NCI-H146 (cell line): ENCODE measurements at regions not wholly inside any gene's neighbourhood (a gene's known extent, or its start where the extent isn't known, plus 50 kb on each side); places are given as distances from the start of the nearest gene placed in this dataset.

Experiments
- DNase-seq: peaks from one replicate; lab custom pipeline; 2025; lab: John Stamatoyannopoulos, UW

DNA sequence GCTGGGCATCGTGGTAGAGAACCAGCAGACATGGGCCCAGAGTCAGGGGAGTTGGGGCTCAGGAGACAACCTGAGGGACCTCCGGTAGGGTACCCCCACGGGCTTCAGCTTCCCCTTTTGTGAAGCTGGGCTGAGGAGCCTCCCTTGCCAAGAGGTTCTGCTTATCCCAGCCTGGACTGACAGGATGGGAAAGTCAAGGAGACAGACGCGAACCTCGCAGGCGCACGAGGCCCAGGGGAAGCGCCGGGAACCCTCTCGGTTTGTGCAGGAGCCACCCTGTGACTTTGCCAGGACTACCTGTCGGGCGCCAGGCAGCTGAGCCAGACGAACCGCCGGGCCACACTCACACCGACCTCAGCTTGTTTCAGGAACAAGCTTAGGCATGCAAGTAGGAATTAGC, 566.1 kb downstream of the BRD1 start:
- no peak for DNase-seq

DNA sequence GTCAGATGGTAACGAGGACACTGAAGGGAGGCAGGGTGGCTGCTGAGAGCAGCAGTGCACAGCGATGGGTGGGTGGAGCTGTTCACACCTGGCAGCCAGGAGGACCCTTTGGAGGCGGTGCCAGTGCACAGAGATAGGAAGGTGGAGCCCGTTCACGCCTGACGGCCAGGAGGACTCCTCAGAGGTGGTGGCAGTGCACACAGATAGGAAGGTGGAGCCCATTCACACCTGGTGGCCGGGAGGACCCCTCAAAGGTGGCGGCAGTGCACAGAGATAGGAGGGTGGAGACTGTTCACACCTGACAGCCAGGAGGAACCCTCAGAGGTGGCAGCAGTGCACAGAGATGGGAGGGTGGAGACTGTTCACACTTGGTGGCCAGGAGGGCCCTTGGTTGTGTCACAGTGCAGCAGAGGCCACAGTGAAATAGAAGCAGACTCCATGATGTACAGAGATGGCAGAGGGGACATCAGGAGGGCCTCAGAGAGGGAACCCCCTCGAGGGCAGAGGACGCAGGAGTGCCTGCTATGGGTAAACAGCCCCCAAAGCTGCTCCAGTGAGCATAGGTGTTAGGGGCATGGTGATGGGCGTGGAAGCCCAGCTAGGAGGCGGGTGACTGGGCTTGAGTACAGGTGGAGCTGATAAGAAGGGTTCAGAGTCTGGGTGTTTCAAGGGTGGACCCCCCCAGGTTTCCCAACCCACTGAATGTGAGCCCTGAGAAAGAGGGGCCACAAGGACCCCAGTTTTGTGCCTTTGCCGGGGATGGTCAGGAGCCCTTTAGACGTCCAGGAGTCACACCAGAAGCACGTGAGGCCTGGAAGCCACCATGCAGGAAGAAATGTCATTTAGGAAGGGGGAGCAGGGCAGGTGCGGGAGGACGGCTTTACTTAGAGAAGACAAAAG, 566.7 kb downstream of the BRD1 start:
- DNase-seq, result no peak

DNA sequence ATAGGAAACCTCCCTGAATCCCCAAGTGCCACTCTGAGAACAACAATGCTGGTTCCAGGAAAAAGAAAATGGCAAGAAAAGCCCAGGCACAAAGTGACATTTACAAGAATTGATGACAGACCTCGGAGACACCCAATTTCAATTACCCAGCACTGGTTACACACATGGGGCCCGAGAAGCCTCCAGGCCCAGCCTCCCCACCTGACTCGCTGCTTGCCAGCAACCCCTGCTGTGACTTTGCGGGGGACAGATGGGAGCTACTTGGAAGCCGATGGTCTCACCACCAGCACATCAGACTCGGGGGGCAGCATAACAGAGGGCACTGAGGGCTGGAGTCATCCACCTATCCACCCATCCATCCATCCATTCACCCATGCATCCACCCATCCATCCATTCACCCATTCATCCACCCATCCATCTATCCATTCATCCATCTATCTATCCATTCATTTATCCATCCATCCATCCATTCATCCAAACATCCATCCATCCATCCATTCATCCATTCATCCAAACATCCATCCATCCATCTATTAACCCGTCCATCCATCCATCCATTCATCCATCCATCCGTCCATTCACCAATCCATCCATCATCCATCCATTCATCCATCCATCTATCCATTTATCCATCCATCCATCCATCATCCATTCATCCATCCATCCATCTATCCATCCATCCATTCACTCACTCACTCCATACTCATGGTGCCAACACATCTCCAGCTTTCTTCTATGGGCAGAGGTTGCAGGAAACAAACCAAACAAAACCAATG, 567.6 kb downstream of the BRD1 start:
- no peak for DNase-seq

DNA sequence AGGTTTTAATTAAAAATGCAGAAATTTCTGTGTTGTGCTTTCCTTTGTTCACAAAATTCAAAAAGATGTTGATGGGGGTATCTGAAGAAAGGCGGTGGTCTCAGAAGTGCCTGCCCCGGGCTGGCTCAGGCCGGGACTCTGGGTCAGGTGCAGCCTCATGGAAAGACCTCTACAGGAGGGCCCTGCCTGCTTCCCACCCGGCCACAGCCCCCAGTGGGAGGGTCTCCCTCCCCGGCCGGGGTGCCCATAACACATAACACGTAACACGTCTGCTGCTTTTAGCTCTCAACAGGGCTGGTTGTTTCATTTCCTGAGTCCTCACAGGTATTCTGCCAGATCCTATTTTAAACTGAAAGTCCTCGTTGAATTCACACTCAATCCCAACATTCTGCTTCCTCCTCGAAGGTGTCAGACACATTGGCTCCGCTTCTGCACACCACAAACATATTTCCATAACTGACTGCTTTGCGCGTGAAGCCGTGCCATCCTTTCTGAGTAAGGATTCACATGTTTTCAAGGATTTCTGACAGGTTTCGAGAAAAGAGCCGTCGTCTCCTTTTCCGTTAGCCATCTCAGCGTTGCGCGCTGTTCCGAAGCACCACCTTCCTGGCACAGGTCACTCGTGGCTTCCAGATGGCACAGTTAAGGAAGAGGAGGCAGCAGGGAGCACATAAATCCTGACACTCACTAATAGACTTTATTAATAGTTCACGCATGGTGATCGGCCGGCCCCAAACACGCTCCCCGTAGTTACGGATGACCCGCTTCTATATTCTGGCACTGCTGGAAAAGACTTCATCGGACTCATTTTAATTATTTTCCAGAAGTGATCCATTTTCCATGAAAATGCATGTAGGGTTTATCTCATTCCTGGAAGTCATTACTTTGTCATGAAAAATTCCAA, 569.3 kb downstream of the BRD1 start:
- DNase-seq, result no peak

DNA sequence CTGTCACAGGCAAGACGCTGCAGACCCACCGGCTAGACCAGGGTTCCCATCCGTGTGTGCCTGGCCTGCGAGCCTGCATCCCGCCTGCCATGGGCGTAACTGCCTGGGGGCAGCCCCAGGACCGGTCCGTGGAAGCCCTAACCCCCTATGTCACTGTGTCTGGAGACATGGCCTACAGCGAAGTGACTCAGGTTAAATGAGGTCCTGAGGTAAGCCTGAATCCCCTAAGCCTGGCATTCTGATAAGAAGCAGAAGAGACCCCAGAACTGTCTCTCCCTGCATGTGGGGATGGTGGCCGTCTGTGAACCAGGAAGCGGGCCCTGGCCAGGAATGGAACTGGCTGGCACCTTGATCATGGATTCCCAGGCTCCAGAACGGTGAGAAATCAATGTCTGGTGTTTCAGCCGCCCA, 570.1 kb downstream of the BRD1 start:
- no peak for DNase-seq

DNA sequence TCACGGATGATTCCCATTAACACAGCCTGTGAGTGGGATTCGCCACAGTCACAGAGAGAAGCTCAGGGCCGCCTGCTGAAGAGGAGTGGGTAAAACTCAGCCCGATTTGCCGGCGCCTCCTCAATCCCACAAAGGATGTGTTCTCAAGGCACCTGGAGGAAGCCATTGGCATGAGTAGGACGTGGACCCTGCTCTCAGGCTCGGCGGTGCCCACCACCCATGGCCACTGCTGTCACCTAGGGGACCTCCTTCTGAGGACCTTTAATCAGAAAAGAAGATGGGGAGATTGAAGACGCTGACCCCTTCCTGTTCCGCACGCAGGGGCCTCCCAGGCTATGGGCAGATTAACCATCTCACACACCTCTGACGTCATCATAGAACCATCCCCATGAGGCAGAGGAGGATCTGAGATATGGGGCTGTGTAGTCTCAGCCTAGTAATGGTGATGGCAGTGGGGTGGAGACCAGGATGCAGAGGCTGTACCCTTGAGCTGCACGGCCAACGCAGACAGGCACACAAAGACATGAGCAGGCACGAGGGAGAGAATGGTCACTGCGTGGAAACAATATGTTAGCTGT, 571.8 kb downstream of the BRD1 start:
- no peak for DNase-seq

DNA sequence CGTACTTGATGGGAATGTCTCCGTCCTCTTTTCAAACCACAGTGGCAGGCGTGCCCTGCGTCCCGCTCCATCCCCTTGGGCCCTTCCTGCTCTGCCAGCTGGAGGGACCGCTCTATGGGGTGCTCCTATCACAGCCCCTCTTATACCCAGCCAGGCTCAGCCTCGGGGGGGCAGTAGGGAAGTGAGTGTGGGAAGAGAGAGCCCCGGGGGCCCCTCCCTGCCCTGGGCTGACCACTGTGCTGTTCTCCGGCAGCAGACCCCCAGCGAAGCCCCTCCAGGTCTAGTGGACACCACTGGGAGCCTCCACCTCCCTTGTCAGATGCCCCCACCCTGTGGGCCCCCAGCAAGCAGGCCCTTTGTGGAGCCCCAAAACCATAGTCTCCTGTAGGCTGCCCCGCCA, 572.5 kb downstream of the BRD1 start:
- no peak for DNase-seq

DNA sequence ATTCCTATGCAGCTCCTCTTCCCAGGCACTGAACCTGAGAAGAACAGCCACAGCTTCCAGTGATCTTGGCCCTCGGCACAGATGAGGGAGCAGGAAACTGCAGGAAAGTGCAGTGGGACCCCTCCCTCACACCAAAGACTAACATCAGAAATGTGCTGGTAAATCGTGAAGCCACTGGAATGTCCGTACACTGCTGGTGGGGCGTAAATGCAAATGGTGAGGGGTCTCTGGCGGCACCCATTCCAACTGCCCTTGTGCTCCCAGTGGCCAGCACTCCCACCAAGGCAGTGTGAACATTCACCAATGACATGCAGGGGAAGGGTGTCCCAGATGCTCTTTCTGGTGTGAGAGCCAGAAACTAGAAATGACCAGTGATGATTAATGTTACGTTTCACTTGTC, 574.0 kb downstream of the BRD1 start:
- DNase-seq, result no peak

DNA sequence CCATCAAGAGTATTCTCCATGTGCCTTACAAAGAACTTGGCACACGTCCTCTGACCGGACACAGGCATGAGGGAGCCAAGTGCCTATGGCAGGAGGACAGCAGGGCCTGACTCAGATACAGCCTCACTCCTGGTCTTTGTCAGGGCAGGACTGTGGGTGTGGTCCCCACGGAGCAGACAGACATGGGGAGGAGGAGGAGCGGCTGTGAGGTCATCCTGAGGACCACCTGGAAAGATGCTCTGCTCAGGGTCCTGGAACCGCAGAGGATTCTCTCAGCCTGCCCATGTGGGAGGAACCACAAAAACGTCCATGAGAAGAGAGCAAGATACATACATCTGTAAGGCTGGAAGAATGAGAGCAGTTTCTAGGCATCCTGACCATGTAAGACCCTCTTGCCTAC, 576.3 kb downstream of the BRD1 start:
- no peak for DNase-seq

DNA sequence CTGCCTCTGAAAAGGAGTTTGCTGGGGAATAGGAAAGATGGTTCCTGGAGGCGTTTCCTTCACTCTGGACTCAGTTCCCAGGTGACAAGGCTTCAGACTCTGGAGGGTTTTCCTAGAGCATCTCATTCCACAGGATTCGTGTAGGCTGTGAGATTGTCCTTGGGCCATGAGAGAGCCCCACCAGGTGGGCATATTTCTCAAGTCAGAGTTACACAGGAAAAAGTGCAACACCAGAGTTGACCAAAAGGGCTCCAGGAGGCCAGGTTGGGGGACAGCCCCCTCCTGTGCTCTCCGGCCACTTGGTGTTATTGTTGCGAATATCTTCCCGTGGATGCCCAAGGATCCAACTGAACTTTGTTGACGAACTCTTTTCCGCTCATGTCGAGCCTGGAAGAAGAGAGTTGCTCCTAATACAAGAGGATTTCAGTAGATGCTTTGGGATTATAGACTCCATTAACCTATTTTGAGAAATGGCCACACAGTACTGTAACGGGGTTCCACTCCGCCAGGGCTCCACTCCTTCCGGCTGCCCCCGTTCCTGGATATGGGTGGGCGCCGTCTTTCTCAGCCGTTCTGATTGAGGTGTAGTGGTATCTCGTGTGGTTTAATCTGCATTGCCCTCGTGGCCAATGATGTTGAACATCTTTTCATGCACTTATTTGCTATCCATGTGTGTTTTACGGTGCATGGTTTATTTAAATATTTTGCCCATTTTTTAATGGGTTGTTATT, 580.3 kb downstream of the BRD1 start:
- no peak for DNase-seq

DNA sequence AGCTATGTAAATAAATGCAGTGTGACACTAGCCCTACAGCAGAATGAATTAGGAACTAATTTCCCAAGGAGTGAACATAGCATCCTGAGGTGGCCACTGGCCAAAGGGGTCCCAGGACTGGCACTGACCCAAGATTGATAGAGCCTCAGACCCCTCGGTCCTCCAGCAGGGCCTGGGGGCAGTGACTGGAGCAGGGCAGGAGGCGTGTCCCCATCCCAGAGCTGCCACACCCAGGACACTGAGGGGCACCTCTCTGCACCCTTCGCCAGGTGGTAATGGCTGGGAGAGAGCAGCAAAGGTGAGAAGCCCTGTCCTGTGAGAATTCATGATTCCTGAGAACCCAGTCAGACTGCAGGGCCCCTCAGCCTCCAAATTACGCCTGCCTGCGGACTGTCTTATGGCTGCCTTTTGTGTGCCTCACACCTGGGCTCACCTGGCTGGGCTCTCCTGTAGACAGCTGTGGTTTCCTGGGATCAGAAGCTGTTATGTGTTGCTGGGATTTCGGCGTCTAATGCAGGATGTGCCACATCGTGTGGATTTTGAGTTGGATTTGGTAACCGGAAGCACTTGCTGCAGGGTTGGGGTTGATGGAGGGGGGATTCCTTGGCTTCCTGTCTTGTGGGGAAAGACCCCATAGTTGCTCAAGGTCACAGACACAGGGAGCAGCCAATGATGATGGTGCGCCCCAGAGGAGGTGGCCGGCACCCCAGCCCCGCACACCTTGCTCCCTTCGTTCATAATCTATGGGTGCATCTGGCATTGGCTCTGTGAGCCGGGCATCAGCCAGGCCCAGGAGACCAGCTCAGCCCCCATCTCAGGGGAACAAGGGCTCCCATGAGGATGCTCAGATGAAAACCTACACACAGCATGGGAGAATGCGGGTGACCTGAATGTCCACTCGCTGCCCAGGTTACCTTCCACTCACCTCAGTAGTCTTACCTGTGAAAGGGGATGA, 582.9 kb downstream of the BRD1 start:
- DNase-seq, result peak; percentile 24

DNA sequence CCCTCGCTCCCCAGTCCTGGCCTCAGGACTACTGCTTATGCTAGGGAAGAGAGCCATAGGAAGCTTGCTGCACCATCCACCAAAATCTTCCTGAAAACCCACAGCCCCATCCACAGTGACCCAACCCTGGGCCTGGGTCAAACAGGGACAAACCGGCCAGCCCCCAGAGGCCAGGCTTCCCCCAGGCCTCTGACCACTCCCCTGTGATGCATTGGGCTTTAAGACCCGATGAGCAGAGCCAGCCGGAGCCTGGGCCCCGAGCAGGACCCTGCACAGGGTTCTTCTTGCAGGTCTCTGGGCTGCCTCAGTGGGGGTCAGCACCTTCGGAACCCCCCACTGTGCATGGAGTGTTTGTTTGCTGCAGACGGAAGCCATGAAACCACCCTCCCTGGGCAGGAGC, 583.7 kb downstream of the BRD1 start:
- no peak for DNase-seq

DNA sequence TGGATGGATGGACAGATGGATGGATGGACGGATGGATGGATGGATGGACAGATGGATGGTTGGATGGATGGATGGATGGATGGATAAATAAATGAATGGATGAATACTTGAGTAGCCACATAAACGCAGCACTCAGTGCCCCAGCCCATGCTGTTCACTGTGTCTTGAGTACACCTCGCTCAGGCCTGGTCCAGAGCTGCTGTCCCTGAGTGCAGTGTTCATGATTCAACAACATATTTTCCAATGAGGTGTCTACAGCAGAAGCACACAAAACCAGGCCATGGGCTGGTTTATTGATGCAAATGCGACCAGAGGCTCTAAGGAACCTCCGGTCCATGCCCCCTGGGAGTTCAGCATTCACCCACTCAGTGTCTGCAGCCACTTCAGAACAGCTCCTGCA, 584.3 kb downstream of the BRD1 start:
- DNase-seq, result no peak

DNA sequence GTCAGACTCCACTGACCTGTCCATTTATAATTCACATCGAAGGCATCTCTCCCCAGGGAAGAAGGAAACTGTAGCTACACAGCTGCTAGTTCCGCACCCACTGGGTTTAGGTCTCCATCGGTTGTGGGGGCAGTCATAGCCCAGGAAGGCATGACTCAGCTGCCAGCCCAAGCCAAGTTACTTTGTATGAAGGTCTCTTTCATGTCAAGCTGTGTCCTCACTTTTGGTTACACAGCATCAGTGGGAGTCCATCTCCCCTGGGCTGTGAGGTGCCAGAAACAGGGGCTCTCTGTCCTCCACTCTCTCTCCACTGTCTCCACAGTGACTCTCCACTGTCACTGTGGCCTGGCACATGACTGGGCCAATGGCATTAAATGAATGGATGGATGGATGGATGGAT, 585.2 kb downstream of the BRD1 start:
- no peak for DNase-seq

DNA sequence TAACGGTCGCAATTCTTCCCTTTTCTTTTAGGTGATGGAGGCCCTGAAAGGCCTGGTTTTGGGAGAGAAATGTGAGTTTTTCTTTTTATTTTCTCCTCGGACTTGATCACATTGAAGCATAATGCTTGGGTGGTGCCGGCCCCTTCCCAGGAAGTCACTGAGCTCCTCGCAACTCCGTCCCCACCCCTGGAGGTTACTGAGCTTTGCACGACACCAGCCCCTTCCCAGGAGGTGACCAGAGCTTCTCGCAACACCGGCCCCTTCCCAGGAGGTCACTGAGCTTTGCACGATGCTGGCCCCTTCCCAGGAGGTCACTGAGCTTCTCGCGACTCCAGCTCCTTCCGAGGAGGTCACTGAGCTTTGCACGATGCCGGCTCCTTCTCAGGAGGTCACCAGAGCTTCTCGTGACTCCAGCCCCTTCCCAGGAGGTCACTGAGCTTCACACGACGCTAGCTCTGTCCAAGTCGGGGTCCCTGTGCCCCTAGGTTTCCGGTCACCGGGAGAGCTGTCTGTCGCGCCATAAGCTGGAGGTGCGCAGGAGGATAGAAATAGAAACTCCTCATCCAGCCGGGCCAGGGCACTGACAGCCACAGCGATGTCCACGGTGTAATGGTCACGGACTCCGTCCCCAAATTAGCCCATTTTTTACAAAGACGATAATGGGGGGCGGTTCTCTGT, 586.4 kb downstream of the BRD1 start:
- DNase-seq, result no peak

DNA sequence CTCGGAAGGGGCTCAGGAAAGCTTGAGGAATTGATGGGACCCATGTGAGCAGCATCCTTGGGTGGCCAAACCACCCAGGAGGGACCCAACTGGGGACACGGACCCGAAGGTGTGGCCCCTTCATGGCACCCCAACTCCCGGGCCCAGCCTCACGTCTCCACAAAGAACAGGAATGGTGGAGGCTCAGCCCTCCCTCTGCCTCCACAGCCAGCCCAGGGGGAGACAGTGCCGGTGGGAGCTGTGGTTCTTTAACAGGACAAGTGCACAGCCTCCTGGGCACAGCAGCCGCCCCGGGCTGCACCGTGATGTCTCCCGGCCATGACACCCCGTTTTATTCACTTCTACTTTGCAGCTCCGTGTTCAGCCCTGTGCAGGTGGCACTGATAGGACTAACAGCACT, 587.2 kb downstream of the BRD1 start:
- DNase-seq, result no peak

DNA sequence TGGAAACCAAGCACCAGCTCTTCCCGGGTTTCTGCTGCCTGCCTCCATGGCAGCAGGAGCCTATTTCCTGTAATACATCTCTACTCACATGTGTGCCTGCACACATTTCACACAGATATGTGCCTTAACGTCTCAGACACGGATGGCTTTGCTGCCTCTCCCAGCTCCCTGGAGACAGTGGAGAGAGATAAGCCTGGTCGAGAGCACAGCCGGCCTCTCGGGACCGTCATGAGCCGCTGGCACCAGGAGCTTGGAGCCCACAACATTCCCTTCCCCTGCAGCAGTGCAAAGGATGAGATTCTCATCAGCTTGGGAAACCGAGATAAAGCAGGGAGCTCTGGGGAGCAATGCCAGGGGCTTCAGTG, 587.7 kb downstream of the BRD1 start:
- DNase-seq, result no peak

DNA sequence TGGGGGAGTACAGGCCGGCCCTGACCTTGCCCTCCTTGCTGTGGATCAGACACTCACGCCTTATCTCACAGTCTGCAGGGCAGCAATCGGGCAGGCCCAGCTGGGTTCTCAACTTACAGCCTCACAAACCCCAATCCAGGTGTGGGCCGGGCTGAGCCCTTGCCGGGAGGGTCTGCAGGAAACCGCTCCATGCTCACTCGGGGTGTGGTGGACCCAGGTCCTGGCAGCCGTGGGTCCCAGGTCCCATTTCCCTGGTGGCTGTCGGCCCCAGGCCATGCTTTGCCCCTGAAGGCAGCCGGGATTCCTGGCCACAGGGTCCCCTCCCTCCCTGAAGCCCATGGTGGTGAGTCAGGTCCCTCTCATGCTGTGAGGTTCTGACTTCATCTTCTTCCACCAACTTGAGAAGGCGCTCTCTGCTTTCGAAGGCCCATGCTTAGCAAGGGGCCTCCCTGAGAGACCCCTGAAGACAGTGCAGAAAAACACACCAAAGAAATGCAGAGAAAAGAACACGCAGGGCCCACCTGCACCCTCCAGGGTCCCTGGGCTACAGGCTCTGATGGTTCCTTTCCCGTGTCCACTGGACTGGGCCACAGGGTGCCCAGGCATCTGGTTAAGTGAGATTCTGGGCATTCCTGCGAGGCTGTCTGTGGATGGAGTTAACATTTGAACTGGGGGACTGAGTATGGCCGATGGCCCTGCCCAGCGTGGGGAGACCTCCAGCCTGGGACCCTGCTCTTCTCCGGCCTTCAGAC, 588.2 kb downstream of the BRD1 start:
- no peak for DNase-seq
